ENCODE measurements at regions not wholly inside any gene's neighbourhood (a gene's known extent, or its start where the extent isn't known, plus 50 kb on each side); places are given as distances from the start of the nearest gene placed in this dataset.

DNA sequence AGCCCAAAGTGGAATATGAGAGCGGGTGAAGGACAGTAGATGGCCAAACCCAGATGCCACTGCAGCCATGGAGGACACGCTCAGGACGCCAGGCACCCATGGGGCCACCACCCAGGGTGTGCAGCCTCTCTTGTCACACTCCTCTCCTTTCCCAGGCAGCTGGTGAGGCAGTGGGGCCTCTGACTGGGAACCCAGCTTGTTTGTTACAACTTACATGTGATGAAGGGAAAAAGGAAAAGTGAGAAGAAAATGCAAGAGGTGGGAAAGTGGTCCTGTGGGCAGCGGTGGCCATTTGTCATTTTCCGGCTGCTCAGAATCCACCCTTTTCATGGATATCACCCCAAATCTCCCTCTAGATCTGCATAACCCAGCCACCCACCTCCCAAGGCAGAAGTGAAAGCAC, 62.7 kb upstream of the UNC5A start (continued):
- TF ChIP-seq TCF7L2 (IDR thresholded peaks at IDR 0.05; ENCODE audit: borderline replicate concordance, extremely low read depth, insufficient read depth, insufficient read length) (no peak), ZNF274 (IDR thresholded peaks at IDR 0.05; ENCODE audit: low read depth, low read length) (no peak), ZFX (IDR thresholded peaks at IDR 0.05) (no peak), RAD21 (IDR thresholded peaks at IDR 0.05; ENCODE audit: low read depth) (no peak), ELF1 (IDR thresholded peaks at IDR 0.05; ENCODE audit: borderline replicate concordance, low read depth) (no peak), CBX3 (IDR thresholded peaks at IDR 0.05; ENCODE audit: low read depth) (no peak)
- TF ChIP-seq, protein P1, sequence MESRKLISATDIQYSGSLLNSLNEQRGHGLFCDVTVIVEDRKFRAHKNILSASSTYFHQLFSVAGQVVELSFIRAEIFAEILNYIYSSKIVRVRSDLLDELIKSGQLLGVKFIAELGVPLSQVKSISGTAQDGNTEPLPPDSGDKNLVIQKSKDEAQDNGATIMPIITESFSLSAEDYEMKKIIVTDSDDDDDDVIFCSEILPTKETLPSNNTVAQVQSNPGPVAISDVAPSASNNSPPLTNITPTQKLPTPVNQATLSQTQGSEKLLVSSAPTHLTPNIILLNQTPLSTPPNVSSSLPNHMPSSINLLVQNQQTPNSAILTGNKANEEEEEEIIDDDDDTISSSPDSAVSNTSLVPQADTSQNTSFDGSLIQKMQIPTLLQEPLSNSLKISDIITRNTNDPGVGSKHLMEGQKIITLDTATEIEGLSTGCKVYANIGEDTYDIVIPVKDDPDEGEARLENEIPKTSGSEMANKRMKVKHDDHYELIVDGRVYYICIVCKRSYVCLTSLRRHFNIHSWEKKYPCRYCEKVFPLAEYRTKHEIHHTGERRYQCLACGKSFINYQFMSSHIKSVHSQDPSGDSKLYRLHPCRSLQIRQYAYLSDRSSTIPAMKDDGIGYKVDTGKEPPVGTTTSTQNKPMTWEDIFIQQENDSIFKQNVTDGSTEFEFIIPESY (IDR thresholded peaks at IDR 0.05; ENCODE audit: extremely low read depth, insufficient replicate concordance, low read length), result no peak

DNA sequence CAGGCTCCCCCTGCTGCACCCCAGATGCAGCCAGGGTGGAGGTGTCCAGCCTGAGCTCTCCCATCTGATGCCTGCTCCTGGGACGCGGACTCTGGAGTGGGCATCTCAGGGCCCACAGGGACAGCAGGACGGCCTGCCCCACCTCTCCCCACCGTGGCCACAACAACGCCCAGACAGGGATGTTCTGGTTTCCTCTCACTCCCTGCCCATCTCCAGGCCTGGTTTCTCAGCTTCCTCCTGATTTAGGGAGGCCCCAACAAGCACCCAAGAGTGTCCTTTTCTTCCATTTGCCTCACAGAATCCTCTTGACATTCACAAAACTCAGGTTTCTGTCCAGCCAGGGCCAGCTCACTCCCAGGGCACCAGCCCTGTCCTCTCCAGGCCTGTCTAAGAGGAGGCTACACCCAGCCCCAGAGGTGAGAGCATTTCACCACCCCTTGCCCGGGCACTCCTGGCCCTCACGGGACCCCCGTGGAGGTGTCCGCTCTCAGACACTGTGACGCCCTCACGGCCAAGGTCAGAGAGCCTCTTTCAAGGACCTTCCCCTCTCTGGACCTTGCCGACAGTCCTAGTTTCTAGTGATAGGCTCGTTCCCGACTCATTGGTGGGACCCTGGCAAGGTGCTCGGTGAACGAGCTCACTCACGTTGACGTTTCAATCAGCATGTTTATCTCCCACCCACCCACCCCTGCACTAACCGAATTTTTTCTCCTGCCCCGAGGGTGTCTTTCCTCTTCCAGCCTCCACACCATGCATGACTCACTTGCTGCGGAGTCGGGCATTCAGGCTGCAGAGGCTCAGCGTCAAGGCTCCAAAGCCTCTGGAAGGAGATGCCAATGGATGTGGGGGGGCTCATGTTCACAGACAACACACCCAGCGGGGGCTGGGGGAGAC, 62.0 kb upstream of the UNC5A start:
- TF ChIP-seq FOSL1 (IDR thresholded peaks at IDR 0.05; ENCODE audit: low read depth) (no peak), CEBPB (IDR thresholded peaks at IDR 0.05; ENCODE audit: low read depth) (no peak), YY1 (IDR thresholded peaks at IDR 0.05; ENCODE audit: extremely low read depth, insufficient replicate concordance, low read depth, low read length) (no peak), POLR2AphosphoS5 (IDR thresholded peaks at IDR 0.05; ENCODE audit: low read depth, low read length) (no peak), ELF1 (IDR thresholded peaks at IDR 0.05; ENCODE audit: borderline replicate concordance, low read depth) (no peak), ZFX (IDR thresholded peaks at IDR 0.05) (no peak), SRF (IDR thresholded peaks at IDR 0.05; ENCODE audit: low read depth) (no peak), POLR2A (IDR thresholded peaks at IDR 0.05; ENCODE audit: borderline replicate concordance, extremely low read depth, insufficient read depth, insufficient read length) (no peak), TCF7L2 (IDR thresholded peaks at IDR 0.05; ENCODE audit: borderline replicate concordance, extremely low read depth, insufficient read depth, insufficient read length) (no peak), SP1 (IDR thresholded peaks at IDR 0.05; ENCODE audit: low read depth) (no peak), CBX3 (IDR thresholded peaks at IDR 0.05; ENCODE audit: low read depth) (no peak), EZH2 (IDR thresholded peaks at IDR 0.05) (no peak), ZNF274 (IDR thresholded peaks at IDR 0.05; ENCODE audit: low read depth, low read length) (no peak)
- TF ChIP-seq, protein P2, sequence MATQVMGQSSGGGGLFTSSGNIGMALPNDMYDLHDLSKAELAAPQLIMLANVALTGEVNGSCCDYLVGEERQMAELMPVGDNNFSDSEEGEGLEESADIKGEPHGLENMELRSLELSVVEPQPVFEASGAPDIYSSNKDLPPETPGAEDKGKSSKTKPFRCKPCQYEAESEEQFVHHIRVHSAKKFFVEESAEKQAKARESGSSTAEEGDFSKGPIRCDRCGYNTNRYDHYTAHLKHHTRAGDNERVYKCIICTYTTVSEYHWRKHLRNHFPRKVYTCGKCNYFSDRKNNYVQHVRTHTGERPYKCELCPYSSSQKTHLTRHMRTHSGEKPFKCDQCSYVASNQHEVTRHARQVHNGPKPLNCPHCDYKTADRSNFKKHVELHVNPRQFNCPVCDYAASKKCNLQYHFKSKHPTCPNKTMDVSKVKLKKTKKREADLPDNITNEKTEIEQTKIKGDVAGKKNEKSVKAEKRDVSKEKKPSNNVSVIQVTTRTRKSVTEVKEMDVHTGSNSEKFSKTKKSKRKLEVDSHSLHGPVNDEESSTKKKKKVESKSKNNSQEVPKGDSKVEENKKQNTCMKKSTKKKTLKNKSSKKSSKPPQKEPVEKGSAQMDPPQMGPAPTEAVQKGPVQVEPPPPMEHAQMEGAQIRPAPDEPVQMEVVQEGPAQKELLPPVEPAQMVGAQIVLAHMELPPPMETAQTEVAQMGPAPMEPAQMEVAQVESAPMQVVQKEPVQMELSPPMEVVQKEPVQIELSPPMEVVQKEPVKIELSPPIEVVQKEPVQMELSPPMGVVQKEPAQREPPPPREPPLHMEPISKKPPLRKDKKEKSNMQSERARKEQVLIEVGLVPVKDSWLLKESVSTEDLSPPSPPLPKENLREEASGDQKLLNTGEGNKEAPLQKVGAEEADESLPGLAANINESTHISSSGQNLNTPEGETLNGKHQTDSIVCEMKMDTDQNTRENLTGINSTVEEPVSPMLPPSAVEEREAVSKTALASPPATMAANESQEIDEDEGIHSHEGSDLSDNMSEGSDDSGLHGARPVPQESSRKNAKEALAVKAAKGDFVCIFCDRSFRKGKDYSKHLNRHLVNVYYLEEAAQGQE (IDR thresholded peaks at IDR 0.05; ENCODE audit: low read depth), result no peak
- TF ChIP-seq, protein P1 (IDR thresholded peaks at IDR 0.05; ENCODE audit: extremely low read depth, insufficient replicate concordance, low read length), result no peak
- Histone ChIP-seq H3K4me2 (ENCODE audit: low read length) (no peak overlapping the region), H4K20me1 (ENCODE audit: insufficient read depth) (no peaks in the 10 kb centered on the region), H3K36me3 (ENCODE audit: control insufficient read depth in 1 of 2, insufficient read depth in 2 of 2, low read length in 2 of 2) (no peaks in the 10 kb centered on the region), H2AFZ (ENCODE audit: low read depth, low read length, poor library complexity, severe bottlenecking) (no peak overlapping the region), H3K27me3 (ENCODE audit: insufficient read depth, low read length) (0 out of 2 replicates have a peak, but pooled peaks cover 13% of the 10 kb centered on the region), H3K27ac (ENCODE audit: low read depth, low read length) (no peak overlapping the region), H3K9ac (ENCODE audit: low read length) (no peak overlapping the region), H3K9me3 (ENCODE audit: control insufficient read depth in 1 of 2, insufficient read depth in 1 of 2, low read depth in 1 of 2, low read length in 2 of 2) (no peaks in the 10 kb centered on the region), H3K4me1 (ENCODE audit: control insufficient read depth in 1 of 2, insufficient read depth in 2 of 2, low read length in 2 of 2) (no peaks in the 10 kb centered on the region), H3K9me2 (ENCODE audit: insufficient read depth) (no peaks in the 10 kb centered on the region), H3K79me2 (ENCODE audit: insufficient read depth, low read length) (no peaks in the 10 kb centered on the region), H3K4me3 (replicated peaks in 1 of 2; ENCODE audit: low read depth in 1 of 2, low read length in 2 of 2) (no peak overlapping the region)
- RAD21 ChIA-PET (ENCODE audit: low non-redundant PET in 1 of 2, low total read pairs in 2 of 2, uncharacterized antibody in 2 of 2, unreplicated experiment in 2 of 2), result no interaction called here
- ATAC-seq (no peak), DNase-seq (ENCODE audit: low read depth, low spot score) (no peak)
- CTCF ChIA-PET, result no interaction called here
- intact Hi-C loops (cut with micrococcal nuclease), result no loop called here
- BruUV-seq (replicated peaks), result no TSS peak
- POLR2A ChIA-PET, result no interaction called here

Measured in HCT116 (cell line).